Breast epithelium (tissue), 4 donors: ENCODE measurements at regions not wholly inside any gene's neighbourhood (a gene's known extent, or its start where the extent isn't known, plus 50 kb on each side); places are given as distances from the start of the nearest gene placed in this dataset.

Experiments
- DNase-seq, 2 donors: peaks; one replicate each; pipeline ENCODE4 v3.0.0-alpha.2; 2019; ENCODE audit warnings: low spot score in 2 of 2
- H3K27ac ChIP-seq, 2 donors: fragments of 200-600 bp; sonication (generic) in 1 of 2; one replicate each; pipeline ENCODE4 v1.5.1; 2016 to 2019; ENCODE audit warnings: mild to moderate bottlenecking in 1 of 2
- H3K27me3 ChIP-seq, 2 donors: fragments of 200-600 bp; sonication (generic) in 1 of 2; one replicate each; pipeline versions ENCODE4 v1.5.1 to v1.6.0; 2017 to 2019; ENCODE audit warnings: control low read depth in 1 of 2, mild to moderate bottlenecking in 1 of 2
- H3K36me3 ChIP-seq: fragments of 200-600 bp; one replicate; pipeline ENCODE4 v1.5.1; 2019
- H3K4me1 ChIP-seq, 2 donors: fragments of 200-600 bp; sonication (generic); one replicate each; pipeline ENCODE4 v1.5.1; 2016 to 2019; ENCODE audit warnings: control low read depth in 1 of 2
- H3K4me3 ChIP-seq, 3 donors: fragments of 200-600 bp; sonication (generic); 1 replicate in 2 of 3; 2 replicates in 1 of 3; pipeline ENCODE4 v1.5.1; 2016 to 2019; ENCODE audit warnings: mild to moderate bottlenecking in 3 of 3, moderate library complexity in 2 of 3
- H3K9me3 ChIP-seq, 2 donors: fragments of 200-600 bp; sonication (generic) in 1 of 2; one replicate each; pipeline ENCODE4 v1.5.1; 2016 to 2019; ENCODE audit warnings: control low read depth in 1 of 2
- CTCF ChIP-seq, 3 donors: fragments of 450-650 bp; IDR thresholded peaks; one replicate each; pipeline ENCODE4 v1.5.1; 2016 to 2017; ENCODE audit warnings: antibody characterized with exemption in 3 of 3, mild to moderate bottlenecking in 3 of 3, moderate library complexity in 3 of 3
- POLR2A ChIP-seq: fragments of 450-650 bp; IDR thresholded peaks from one replicate; pipeline ENCODE4 v1.6.1; 2016; ENCODE audit warnings: antibody characterized with exemption, mild to moderate bottlenecking, moderate library complexity
- POLR2AphosphoS5 ChIP-seq, 3 donors: sonication (generic); formaldehyde crosslinking; IDR thresholded peaks; one replicate each; pipeline ENCODE4 v1.6.1; 2017; ENCODE audit warnings: antibody characterized with exemption in 3 of 3
- intact Hi-C: fragments of 100-400 bp; cut with DNase I; formaldehyde crosslinking; loops from one replicate; pipeline ENCODE4 v1.15.1; 2023; ENCODE audit warnings: low total_unique reads

- Histone ChIP-seq H3K9me3 (no peaks in the 10 kb centered on the region), H3K27me3 (no peaks in the 10 kb centered on the region), H3K27ac (peak overlapping the region in 1 of 2 donors; percentile 78), H3K4me1 (peaks cover 0 to 14% of the 10 kb centered on the region in 2 donors), H3K36me3 (no peaks in the 10 kb centered on the region), H3K4me3 (no peak overlapping the region)
- intact Hi-C loops: no loop called here
- DNase-seq: no peak
- TF ChIP-seq POLR2AphosphoS5 (IDR thresholded peaks at IDR 0.05): no peak
- TF ChIP-seq POLR2A: no peak
- no peak for TF ChIP-seq CTCF (IDR thresholded peaks at IDR 0.05)
Measured at GRCh38 chr10:78966844-78967488, 101.8 kb upstream of the ZMIZ1 start.

DNA sequence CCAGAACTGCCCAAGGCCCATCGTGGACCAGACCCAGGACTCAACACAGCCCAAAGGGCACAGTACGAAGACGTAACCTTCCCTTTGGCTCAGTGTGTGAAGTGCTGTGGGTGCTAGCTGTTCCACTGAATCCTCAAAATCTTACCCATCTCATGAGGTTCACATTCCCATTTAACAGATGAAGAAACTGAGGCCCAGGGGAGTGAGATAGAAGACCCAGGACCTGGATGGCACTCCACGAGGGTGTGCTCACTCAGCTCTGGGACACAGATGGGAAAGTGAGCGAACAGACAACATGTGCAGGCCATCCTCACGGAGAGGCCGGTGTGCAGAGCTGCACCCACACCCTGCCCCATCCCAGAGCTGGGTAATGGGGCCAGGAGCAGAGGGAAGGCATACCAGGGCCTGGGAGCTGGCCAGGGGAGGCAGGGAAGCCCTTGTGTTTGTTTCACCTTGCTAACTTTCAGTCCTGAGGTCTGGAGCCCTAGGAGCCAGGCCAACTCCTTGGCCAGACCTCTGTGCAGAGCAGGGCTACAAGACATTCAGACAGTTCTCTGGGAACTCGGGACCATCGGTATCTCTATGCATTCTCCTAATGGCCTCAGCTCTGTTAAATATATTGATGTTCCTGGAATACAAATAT is 100.3 kb upstream of the ZMIZ1 start:
- intact Hi-C loops: no loop called here
- TF ChIP-seq CTCF (IDR thresholded peaks at IDR 0.05): no peak
- TF ChIP-seq POLR2AphosphoS5 (IDR thresholded peaks at IDR 0.05): no peak
- TF ChIP-seq POLR2A: no peak
- DNase-seq: no peak
- peaks cover 10 to 26% of the 10 kb centered on the region in 2 donors for H3K4me1 ChIP-seq
- no peak overlapping the region for H3K27ac ChIP-seq
- H3K9me3 ChIP-seq: no peaks in the 10 kb centered on the region
- H3K36me3 ChIP-seq: no peaks in the 10 kb centered on the region
- no peak overlapping the region for H3K4me3 ChIP-seq
- no peaks in the 10 kb centered on the region for H3K27me3 ChIP-seq

DNA sequence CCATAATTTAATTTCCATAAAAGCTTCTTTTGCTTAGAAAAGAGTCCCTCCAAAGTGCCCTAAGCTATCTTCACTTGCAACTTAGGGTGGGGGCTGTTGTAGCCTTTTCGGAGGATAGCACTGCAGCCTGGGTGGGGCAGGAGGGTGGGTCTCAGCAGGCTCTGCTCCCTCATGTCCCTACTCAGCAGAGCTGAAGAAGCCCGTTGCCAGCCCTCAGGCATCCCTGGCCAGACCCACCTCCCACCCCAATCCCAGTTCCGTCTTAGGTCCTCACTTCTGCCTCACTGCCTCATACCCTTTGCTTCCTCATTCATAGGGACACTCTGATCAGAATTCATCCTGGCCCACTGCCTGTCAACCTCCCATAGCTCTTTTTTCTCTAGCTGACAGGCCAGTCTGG is 99.8 kb upstream of the ZMIZ1 start:
- Histone ChIP-seq H3K27me3 (no peaks in the 10 kb centered on the region), H3K4me3 (no peak overlapping the region), H3K9me3 (no peaks in the 10 kb centered on the region), H3K36me3 (no peaks in the 10 kb centered on the region), H3K4me1 (peaks cover 10 to 21% of the 10 kb centered on the region in 2 donors), H3K27ac (no peak overlapping the region)
- intact Hi-C loops: no loop called here
- DNase-seq: no peak
- no peak for TF ChIP-seq CTCF (IDR thresholded peaks at IDR 0.05)
- no peak for TF ChIP-seq POLR2A
- no peak for TF ChIP-seq POLR2AphosphoS5 (IDR thresholded peaks at IDR 0.05)

- TF ChIP-seq POLR2AphosphoS5 (IDR thresholded peaks at IDR 0.05) (no peak), CTCF (IDR thresholded peaks at IDR 0.05) (no peak), POLR2A (no peak)
- DNase-seq: no peak
- no peak overlapping the region for H3K4me3 ChIP-seq
- H3K4me1 ChIP-seq: peaks cover 12 to 15% of the 10 kb centered on the region in 2 donors
- no peaks in the 10 kb centered on the region for H3K36me3 ChIP-seq
- no peaks in the 10 kb centered on the region for H3K9me3 ChIP-seq
- intact Hi-C loops: no loop called here
- H3K27me3 ChIP-seq: no peaks in the 10 kb centered on the region
- H3K27ac ChIP-seq: no peak overlapping the region
Measured at GRCh38 chr10:78969719-78970118, 99.0 kb upstream of the ZMIZ1 start.

DNA sequence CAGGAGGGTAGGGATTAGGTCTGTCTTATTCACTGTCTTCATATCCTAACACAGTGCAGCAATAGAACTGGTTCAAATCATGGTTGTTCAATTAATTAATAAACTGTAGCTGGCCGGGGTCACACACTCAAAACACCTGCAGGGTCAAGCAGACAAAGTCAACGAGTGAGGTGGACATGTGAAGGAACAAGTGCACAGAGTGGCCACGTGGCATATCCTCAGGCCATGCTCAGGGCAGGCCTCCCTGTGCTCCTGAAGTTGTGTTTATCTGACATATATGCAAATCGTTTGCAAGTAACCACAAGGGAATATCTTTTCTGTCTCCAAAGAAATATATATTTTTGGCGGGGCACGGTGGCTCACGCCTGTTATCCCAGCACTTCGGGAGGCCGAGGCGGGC is 98.5 kb upstream of the ZMIZ1 start:
- Histone ChIP-seq H3K4me1 (peaks cover 16 to 17% of the 10 kb centered on the region in 2 donors), H3K9me3 (no peaks in the 10 kb centered on the region), H3K27ac (no peak overlapping the region), H3K27me3 (no peaks in the 10 kb centered on the region), H3K36me3 (no peaks in the 10 kb centered on the region), H3K4me3 (no peak overlapping the region)
- TF ChIP-seq CTCF (IDR thresholded peaks at IDR 0.05) (no peak), POLR2A (no peak), POLR2AphosphoS5 (IDR thresholded peaks at IDR 0.05) (no peak)
- intact Hi-C loops: no loop called here
- DNase-seq: no peak
